Nephron (organoid): ENCODE measurements at regions not wholly inside any gene's neighbourhood (a gene's known extent, or its start where the extent isn't known, plus 50 kb on each side); places are given as distances from the start of the nearest gene placed in this dataset.

Experiments used
- H3K27ac Mint-ChIP-seq, 3 experiments: 2 replicates each; pipeline ENCODE4 v1.8.0; 2020; ENCODE audit warnings: mixed read lengths in 3 of 3, mild to moderate bottlenecking in 2 of 3, moderate library complexity in 1 of 3
- H3K27me3 Mint-ChIP-seq: 2 replicates; pipeline ENCODE4 v1.8.0; 2021; ENCODE audit warnings: low read depth, mild to moderate bottlenecking, moderate library complexity, mixed read lengths
- H3K36me3 Mint-ChIP-seq: 2 replicates; pipeline ENCODE4 v1.8.0; 2020; ENCODE audit warnings: low read depth, mixed read lengths
- H3K4me1 Mint-ChIP-seq: 2 replicates; pipeline ENCODE4 v1.8.0; 2020; ENCODE audit warnings: mixed read lengths
- H3K4me3 Mint-ChIP-seq, 3 experiments: 2 replicates each; pipeline ENCODE4 v1.8.0; 2020; ENCODE audit warnings: mild to moderate bottlenecking in 3 of 3, mixed read lengths in 3 of 3, moderate library complexity in 2 of 3
- H3K9me3 Mint-ChIP-seq: 2 replicates; pipeline ENCODE4 v1.8.0; 2020; ENCODE audit warnings: mixed read lengths
- TF ChIP-seq, protein P1 (sequence below), 3 experiments: fragments of 200-600 bp; sonication (generic); IDR thresholded peaks; one replicate each; pipeline ENCODE4 v1.5.0; 2021; ENCODE audit warnings: antibody characterized with exemption in 3 of 3; ENCODE audit not compliant: unreplicated experiment in 3 of 3

DNA sequence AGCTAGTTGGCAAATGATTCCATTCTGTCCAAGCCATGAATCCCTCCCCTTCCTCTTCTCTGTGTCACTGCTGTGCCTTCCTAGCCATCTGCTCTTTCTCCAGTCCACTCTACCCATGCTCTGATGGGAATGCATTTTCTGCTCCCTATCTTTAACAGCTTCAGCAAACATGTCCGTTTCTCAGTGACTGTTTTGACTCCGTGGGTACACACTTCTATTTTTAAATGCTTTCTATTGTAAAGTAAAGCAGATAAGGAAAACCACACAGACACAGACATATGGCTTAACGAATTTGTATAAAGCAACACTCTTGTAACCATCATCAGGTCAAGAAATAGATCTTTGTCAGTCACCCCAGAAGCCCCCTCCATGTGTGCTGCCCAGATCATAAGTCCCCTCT, 72.4 kb upstream of the KLHL13 start:
- TF ChIP-seq, protein P1, sequence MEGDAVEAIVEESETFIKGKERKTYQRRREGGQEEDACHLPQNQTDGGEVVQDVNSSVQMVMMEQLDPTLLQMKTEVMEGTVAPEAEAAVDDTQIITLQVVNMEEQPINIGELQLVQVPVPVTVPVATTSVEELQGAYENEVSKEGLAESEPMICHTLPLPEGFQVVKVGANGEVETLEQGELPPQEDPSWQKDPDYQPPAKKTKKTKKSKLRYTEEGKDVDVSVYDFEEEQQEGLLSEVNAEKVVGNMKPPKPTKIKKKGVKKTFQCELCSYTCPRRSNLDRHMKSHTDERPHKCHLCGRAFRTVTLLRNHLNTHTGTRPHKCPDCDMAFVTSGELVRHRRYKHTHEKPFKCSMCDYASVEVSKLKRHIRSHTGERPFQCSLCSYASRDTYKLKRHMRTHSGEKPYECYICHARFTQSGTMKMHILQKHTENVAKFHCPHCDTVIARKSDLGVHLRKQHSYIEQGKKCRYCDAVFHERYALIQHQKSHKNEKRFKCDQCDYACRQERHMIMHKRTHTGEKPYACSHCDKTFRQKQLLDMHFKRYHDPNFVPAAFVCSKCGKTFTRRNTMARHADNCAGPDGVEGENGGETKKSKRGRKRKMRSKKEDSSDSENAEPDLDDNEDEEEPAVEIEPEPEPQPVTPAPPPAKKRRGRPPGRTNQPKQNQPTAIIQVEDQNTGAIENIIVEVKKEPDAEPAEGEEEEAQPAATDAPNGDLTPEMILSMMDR (IDR thresholded peaks at IDR 0.05; ENCODE audit: unreplicated experiment in 3 of 3) = no peak
- no peak overlapping the region for H3K4me3 Mint-ChIP-seq
- peak overlapping the region; percentile 35 to 82 (median 62) for H3K27ac Mint-ChIP-seq
- H3K4me1 Mint-ChIP-seq = peaks cover 21% of the 10 kb centered on the region
- no peaks in the 10 kb centered on the region for H3K36me3 Mint-ChIP-seq
- H3K9me3 Mint-ChIP-seq = peaks cover 10% of the 10 kb centered on the region
- no peaks in the 10 kb centered on the region for H3K27me3 Mint-ChIP-seq

DNA sequence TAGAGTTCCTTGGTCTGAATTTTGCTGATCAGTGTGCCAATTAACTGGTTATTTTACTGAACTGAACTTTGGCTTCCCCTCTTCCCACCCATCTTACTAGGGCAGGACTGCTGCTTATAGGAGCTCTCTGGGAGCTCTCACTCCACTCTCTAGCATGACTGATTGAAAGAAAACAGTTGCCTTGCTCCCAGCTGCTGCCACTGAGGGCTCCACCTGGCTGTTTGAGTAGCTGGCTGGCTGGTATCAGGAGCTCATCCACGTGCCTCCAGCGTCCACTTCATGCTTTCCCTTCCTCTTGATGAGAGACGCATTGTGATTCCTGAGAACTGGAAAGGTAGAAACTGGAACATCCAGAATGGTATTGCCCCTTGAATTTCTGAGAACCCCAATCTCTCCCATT, 73.0 kb upstream of the KLHL13 start:
- TF ChIP-seq, protein P1 (IDR thresholded peaks at IDR 0.05; ENCODE audit: unreplicated experiment in 3 of 3) = no peak
- peaks cover 21% of the 10 kb centered on the region for H3K4me1 Mint-ChIP-seq
- H3K9me3 Mint-ChIP-seq = peaks cover 5% of the 10 kb centered on the region
- no peaks in the 10 kb centered on the region for H3K36me3 Mint-ChIP-seq
- no peak overlapping the region for H3K4me3 Mint-ChIP-seq
- peak overlapping the region in 2 of 3 experiments; percentile 15 to 62 for H3K27ac Mint-ChIP-seq
- H3K27me3 Mint-ChIP-seq = no peaks in the 10 kb centered on the region

DNA sequence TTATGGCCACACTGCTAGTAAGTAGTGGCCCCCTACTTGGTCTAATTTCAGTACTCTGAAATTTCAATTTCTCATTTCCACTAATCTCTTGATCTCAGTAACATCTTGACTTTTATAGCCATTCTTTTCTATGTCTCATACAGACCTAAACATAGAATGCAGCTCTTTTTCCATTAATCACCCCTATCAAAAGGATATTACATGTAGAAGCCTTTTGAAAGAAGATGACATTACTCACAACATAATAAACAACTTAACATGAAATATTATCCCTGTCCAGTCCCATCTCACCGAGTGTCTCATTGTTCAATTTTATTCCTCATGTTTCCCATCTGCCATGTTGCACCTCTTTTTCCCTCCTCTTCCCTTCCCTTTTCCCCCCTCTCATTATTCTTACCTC, 81.1 kb upstream of the KLHL13 start:
- Mint-ChIP-seq H3K27ac (peak overlapping the region; percentile 77 to 87 (median 83)), H3K4me1 (peaks cover 29% of the 10 kb centered on the region), H3K9me3 (peaks cover 5% of the 10 kb centered on the region), H3K4me3 (no peak overlapping the region), H3K36me3 (no peaks in the 10 kb centered on the region), H3K27me3 (no peaks in the 10 kb centered on the region)
- TF ChIP-seq, protein P1 (IDR thresholded peaks at IDR 0.05; ENCODE audit: unreplicated experiment in 3 of 3) = no peak

DNA sequence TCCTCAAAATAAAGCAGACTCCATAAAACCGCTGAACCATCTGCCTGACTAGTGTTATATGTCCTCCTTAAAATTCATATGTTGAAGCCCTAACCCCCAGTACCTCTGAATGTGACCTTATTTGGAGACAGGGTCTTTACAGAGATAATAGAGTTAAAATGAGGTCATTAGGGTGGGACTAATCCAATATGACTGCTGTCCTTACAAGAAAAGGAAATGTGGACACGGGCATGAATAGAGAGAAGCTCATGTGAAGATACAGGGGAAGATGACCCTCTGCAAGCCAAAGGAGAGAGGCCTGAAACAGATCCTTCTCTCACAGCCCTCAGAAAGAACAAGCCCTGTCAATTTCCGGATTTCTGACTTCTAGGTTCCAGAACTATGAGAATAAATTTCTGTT, 82.0 kb upstream of the KLHL13 start:
- Mint-ChIP-seq H3K4me3 (no peak overlapping the region), H3K36me3 (no peaks in the 10 kb centered on the region), H3K27me3 (no peaks in the 10 kb centered on the region), H3K9me3 (peaks cover 5% of the 10 kb centered on the region), H3K4me1 (peaks cover 29% of the 10 kb centered on the region), H3K27ac (peak overlapping the region; percentile 77 to 87 (median 83))
- TF ChIP-seq, protein P1 (IDR thresholded peaks at IDR 0.05; ENCODE audit: unreplicated experiment in 3 of 3) = no peak

DNA sequence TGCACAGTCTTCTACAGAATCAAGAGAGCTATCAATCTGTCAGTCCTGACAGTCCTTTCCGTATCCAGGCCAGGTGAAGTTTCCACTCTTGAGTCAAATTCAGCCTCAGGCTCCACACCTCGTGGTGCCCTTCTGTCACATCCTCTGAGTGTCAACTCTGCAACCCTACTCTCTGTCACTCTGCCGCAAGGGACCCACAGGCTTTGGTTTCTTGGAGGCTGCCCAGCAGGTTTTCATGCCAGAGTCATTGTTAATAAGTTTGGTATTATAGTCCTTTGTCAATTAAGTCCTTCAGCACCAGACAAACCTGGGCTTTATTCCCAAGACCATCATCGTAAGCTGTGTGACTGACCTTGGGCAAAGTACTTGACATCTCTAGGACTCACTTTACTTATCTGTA, 83.4 kb upstream of the KLHL13 start:
- Mint-ChIP-seq H3K4me1 (peaks cover 34% of the 10 kb centered on the region), H3K4me3 (no peak overlapping the region), H3K9me3 (peaks cover 5% of the 10 kb centered on the region), H3K27ac (peak overlapping the region in 2 of 3 experiments; percentile 69 to 77), H3K27me3 (no peaks in the 10 kb centered on the region), H3K36me3 (no peaks in the 10 kb centered on the region)
- TF ChIP-seq, protein P1 (IDR thresholded peaks at IDR 0.05; ENCODE audit: unreplicated experiment in 3 of 3) = no peak
